Body of pancreas (tissue), 4 donors: ENCODE measurements at regions not wholly inside any gene's neighbourhood (a gene's known extent, or its start where the extent isn't known, plus 50 kb on each side); places are given as distances from the start of the nearest gene placed in this dataset.

ENCODE experiments used
- POLR2A ChIP-seq, 3 donors: fragments of 450-650 bp; IDR thresholded peaks; one replicate each; pipeline ENCODE4 v1.6.1; 2016; ENCODE audit warnings: antibody characterized with exemption in 3 of 3, mild to moderate bottlenecking in 2 of 3
- TF ChIP-seq, protein P1 (sequence below), 7 experiments: fragments of 450-650 bp in 4 of 7; fragments of 200-600 bp in 3 of 7; sonication (generic) in 3 of 7; IDR thresholded peaks; one replicate each; pipeline ENCODE4 v1.5.1; 2016 to 2019; ENCODE audit warnings: antibody characterized with exemption in 7 of 7

- TF ChIP-seq, protein P1, sequence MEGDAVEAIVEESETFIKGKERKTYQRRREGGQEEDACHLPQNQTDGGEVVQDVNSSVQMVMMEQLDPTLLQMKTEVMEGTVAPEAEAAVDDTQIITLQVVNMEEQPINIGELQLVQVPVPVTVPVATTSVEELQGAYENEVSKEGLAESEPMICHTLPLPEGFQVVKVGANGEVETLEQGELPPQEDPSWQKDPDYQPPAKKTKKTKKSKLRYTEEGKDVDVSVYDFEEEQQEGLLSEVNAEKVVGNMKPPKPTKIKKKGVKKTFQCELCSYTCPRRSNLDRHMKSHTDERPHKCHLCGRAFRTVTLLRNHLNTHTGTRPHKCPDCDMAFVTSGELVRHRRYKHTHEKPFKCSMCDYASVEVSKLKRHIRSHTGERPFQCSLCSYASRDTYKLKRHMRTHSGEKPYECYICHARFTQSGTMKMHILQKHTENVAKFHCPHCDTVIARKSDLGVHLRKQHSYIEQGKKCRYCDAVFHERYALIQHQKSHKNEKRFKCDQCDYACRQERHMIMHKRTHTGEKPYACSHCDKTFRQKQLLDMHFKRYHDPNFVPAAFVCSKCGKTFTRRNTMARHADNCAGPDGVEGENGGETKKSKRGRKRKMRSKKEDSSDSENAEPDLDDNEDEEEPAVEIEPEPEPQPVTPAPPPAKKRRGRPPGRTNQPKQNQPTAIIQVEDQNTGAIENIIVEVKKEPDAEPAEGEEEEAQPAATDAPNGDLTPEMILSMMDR (IDR thresholded peaks at IDR 0.05), result no peak
- no peak for TF ChIP-seq POLR2A (IDR thresholded peaks at IDR 0.05)
These were observed 1554.8 kb downstream of the KCNT2 start for GRCh38 chr1:195053478-195053877.
